ENCODE measurements at regions not wholly inside any gene's neighbourhood (a gene's known extent, or its start where the extent isn't known, plus 50 kb on each side); places are given as distances from the start of the nearest gene placed in this dataset.

DNA sequence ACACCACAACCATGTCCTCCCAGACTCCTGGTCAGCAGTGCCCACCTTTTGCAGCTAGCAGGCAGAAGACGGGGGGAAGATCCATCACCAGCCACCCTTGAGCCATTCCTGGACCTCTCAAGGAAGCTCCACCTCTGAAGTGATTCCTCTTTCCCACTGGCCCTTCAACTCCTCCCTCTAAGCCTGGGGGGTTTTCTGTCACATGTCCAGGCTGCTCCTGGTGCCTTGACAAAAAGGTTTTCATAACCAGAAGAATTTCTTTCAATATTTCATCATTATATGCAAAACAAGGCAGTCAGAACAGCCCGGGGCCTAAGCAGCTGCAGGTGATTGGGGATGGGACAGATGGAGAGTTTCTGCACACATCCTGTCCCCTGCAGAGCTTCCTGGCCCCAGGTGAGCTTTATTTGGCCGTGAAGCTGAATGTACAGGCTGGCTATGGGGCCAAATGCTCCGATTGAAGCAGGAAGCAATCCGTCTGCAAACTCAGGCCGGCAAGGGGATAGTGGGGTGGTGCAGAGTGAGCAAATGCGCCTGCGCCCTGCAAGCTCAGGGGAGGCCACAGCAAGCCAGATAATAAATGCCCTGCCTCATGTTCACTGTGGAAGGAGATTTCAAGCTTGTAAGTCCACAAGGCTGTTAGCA, 173.5 kb downstream of the C5orf15 start:
- Histone ChIP-seq H2AK5ac (ENCODE audit: low read depth, low read length) (no peak overlapping the region), H3K9ac (replicated peaks in 1 of 4; ENCODE audit: extremely low read depth in 1 of 4, low read depth in 3 of 4, low read length in 3 of 4) (no peak overlapping the region), H3K4ac (replicated peaks; ENCODE audit: insufficient read length, low read depth, low read length) (no peak overlapping the region), H3K27me3 (replicated peaks in 1 of 4; ENCODE audit: control insufficient read depth in 3 of 4, extremely low read depth in 1 of 4, insufficient read depth in 3 of 4, low read length in 3 of 4) (no peaks in the 10 kb centered on the region), H3K36me3 (ENCODE audit: control insufficient read depth in 2 of 4, insufficient read depth in 4 of 4, low read length in 3 of 4) (no peaks in the 10 kb centered on the region), H2BK5ac (ENCODE audit: low read depth, low read length) (no peak overlapping the region), H2BK12ac (ENCODE audit: low read depth, low read length) (no peak overlapping the region), H4K20me1 (replicated peaks in 1 of 2; ENCODE audit: control insufficient read depth in 1 of 2, insufficient read depth in 2 of 2, low read length in 2 of 2) (no peaks in the 10 kb centered on the region), H4K5ac (ENCODE audit: insufficient read length, low read depth, low read length) (no peak overlapping the region), H3K14ac (ENCODE audit: insufficient read length) (no peak overlapping the region), H2BK20ac (ENCODE audit: low read length) (no peak overlapping the region), H3K56ac (replicated peaks; ENCODE audit: insufficient read length, low read depth, low read length) (no peak overlapping the region), H3K18ac (ENCODE audit: extremely low read depth, low read length) (0 out of 2 replicates have a peak overlapping the region, but pooled peaks have one; percentile 5), H3K4me3 (ENCODE audit: extremely low read depth in 1 of 4, insufficient read depth in 2 of 4, low read depth in 3 of 4, low read length in 4 of 4) (no peak overlapping the region), H2AFZ (ENCODE audit: low read length) (no peak overlapping the region; the same call in 1 of the 2 replicates), H3K27ac (ENCODE audit: low read depth, low read length) (no peak overlapping the region; the same call in 1 of the 2 replicates), H3K4me2 (ENCODE audit: insufficient read depth in 1 of 2, low read depth in 2 of 2, low read length in 2 of 2) (no peak overlapping the region), H4K91ac (replicated peaks; ENCODE audit: insufficient read length, low read length) (no peak overlapping the region), H3K79me1 (ENCODE audit: low read depth, low read length) (no peaks in the 10 kb centered on the region), H3K79me2 (ENCODE audit: control insufficient read depth in 1 of 2, insufficient read depth in 2 of 2, low read length in 2 of 2) (no peaks in the 10 kb centered on the region), H3K23me2 (ENCODE audit: low read depth, low read length) (no peaks in the 10 kb centered on the region; the same call in 1 of the 2 replicates), H3K4me1 (replicated peaks in 1 of 4; ENCODE audit: control insufficient read depth in 3 of 4, insufficient read depth in 4 of 4, low read length in 3 of 4) (peaks cover 0 to 5% (median 0%) of the 10 kb centered on the region in 4 experiments; a peak in 1 of 7 replicates), H2BK15ac (ENCODE audit: low read length) (no peak overlapping the region), H3K23ac (ENCODE audit: insufficient read length) (no peak overlapping the region), H3K9me3 (ENCODE audit: insufficient read depth in 2 of 2, low read depth in 1 of 2, low read length in 1 of 2) (no peaks in the 10 kb centered on the region), H2BK120ac (replicated peaks; ENCODE audit: low read depth, low read length) (no peak overlapping the region), H4K8ac (ENCODE audit: extremely low read depth, insufficient read depth, low read length) (no peak overlapping the region)
- WGBS, 2 experiments (ENCODE audit: extremely low coverage in 1 of 2, insufficient coverage in 1 of 2, insufficient read length in 1 of 2, insufficient replicate concordance in 2 of 2, low coverage in 1 of 2, low lambda C conversion rate in 2 of 2, missing lambda C conversion rate in 1 of 2): 79% methylated on average over 8 of the region's 8 CpGs; no CpG with 5 or more reads in 1 of the 2 experiments
- TF ChIP-seq SP4 (IDR thresholded peaks at IDR 0.05; ENCODE audit: low read length) (no peak), BCL11A (IDR thresholded peaks at IDR 0.05; ENCODE audit: low read depth in 2 of 2, low read length in 2 of 2) (no peak), SIRT6 (IDR thresholded peaks at IDR 0.05; ENCODE audit: low read length) (no peak), EP300 (IDR thresholded peaks at IDR 0.05; ENCODE audit: borderline replicate concordance in 1 of 2, low read depth in 2 of 2, low read length in 2 of 2) (no peak), HDAC6 (IDR thresholded peaks at IDR 0.05; ENCODE audit: low read depth, low read length) (no peak), EZH2 (IDR thresholded peaks at IDR 0.05; ENCODE audit: low read depth, low read length, severe bottlenecking) (no peak), NRF1 (IDR thresholded peaks at IDR 0.05; ENCODE audit: low read depth, low read length) (no peak)
- DNase-seq (ENCODE audit: low read depth in 1 of 2, low spot score in 2 of 2) (no peak), FAIRE-seq (no peak)
- CTCF ChIA-PET (ENCODE audit: partially characterized antibody): interaction anchor here (0.9 to 3.0 kb wide), 9 partner anchors 9 to 335 kb away, joined by 3 to 14 read pairs (median 6); no protein-coding TSS in a partner anchor
- POLR2A ChIA-PET (ENCODE audit: partially characterized antibody): interaction anchor here (0.6 kb wide), 1 partner anchor 306 kb away, joined by 3 read pairs; no protein-coding TSS in a partner anchor
